Left lobe of liver (tissue), 2 donors: ENCODE measurements at regions not wholly inside any gene's neighbourhood (a gene's known extent, or its start where the extent isn't known, plus 50 kb on each side); places are given as distances from the start of the nearest gene placed in this dataset.

Experiments
- ATAC-seq: fragments of 200-7000 bp; cut with Tn5 transposase; one replicate; pipeline ENCODE4 v1.9.1; 2020; ENCODE audit warnings: mild to moderate bottlenecking, moderate library complexity
- DNase-seq: peaks from one replicate; pipeline ENCODE4 v3.0.0-alpha.2; 2020; ENCODE audit warnings: low spot score
- donor health status: DM: no; HTN: no; CAD: no; lungs with moderate emphysema.
- donor health status: DM: no; HTN: yes; CAD: no.

DNA sequence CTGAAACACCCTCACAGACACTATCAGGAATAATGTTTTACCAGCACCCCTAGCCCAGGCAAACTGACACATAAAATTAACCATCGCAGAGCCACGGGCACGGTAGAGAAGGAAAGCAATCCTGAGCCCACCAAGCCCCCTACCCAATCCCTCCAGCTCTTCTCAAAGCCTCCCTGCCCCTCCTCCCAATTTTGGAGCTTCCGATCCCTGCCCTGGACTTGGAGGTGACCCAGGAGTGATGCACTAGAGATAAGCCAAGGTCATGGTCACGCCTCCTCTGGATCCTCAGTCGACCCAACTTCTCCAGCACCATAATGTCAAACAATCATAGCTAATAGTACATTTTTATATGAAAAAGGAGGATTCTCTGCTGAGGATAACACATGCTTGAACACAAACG lies 188.7 kb upstream of the NSMCE3 start:
- ATAC-seq: no peak
- no peak for DNase-seq

DNA sequence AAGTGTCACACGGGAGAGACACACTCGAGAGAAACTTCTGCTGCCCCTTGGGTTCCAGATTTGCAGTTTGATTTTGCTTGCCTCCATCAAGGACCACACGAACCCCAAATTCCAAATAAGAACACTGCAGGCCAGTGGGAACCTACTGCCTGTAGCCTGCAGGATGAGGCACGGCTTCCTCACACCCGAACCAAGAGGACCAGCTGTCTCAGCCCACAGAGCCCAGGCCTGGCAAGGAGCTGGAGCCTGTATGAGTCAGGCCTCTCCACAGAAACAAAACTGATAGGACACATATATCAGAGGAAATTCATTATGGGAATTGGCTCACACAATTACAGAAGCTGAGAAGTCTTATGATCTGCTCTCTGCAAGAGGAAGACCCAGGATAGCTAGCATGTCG lies 188.1 kb upstream of the NSMCE3 start:
- ATAC-seq (no peak), DNase-seq (no peak)

DNA sequence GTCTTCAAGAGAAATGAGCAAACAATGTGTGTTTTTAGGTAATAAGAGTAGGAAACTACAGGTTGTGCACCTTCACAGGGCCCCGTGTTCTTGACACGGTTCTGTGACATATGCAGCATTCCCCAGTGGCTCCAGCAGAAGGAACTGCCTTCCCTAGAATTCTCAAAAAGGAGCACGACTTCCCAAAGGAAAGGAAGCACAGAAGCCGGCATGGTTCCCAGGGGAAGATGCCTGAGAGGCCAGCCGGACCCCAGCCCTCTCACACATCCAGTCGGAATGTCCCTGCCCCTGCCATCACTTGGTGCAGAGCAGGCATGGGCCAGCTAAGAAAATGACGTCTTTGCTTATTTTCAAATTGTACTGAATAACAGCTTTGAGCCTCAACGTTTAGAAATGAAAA lies 187.3 kb upstream of the NSMCE3 start:
- no peak for DNase-seq
- no peak for ATAC-seq

DNA sequence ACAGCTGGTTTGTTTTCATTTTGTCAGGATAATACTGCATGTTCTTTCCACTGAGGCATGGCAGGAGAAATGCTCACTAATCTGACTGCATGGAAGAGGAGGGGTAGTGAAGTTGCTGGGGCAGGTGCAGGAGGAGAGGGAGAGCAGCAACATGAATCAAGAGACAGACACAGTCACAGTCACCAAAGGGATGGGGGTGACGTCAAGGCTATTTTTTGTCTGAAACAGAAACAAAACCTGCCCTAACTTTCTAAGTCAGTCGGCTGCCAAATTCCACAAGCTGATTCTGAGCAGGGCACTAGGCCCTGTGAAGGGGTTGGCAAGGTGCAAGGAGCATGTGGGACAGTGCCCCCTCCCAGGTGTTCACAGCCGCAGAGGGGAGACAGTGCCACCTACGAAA lies 186.6 kb upstream of the NSMCE3 start:
- ATAC-seq: no peak
- no peak for DNase-seq

DNA sequence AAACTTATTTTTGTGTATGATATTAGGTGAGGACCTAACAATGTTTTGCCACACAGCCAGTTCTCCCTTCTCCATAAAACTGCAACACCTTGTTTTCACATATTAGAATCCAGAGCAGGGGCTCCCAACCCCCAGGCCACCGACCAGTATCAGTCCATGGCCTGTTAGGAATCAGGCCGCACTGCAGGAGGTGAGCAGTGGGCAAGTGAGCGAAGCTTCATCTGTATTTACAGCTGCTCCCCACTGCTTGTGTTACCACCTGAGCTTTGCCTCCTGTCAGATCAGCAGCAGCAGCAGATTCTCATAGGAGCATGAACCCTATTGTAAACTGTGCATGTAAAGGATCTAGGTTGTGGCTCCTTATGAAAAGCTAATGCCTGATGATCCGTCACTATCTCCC lies 185.9 kb upstream of the NSMCE3 start:
- ATAC-seq (no peak), DNase-seq (no peak)

DNA sequence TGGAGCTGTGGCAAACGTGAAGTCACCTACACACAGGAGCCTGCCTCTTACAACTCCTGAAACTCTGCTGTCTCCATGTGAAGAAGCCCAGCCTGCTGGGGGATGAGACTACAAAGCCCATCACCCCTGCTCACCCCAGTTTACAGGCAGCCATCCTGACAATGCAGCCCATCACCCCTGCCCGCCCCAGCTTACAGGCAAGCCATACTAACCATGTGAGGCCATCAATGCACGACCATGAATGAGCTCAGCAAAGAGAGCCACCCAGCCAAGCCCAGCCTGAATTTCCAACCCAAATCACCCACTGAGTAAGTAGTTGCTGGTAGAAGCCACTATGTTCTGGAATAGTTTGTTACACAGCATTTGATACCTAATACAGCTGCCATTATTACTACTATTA lies 185.4 kb upstream of the NSMCE3 start:
- DNase-seq (no peak), ATAC-seq (no peak)

DNA sequence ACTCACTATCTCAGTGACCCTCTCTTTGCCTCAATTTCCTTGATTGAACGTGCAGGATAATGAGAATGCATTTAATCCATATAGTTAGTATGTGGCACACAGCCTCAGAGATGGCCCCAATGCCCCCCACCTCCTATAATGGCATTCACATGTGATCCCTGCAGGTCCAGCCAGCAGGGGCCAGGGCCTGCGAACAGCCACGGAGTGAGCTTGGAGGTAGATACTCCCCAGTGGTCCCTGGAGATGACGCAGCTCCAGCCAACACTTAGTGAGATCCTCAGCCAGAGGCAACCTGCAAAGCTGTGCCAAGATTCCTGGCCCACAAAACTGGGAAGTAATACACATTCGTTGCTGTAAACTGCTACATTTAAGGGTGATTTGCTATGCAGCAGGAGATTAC lies 184.9 kb upstream of the NSMCE3 start:
- ATAC-seq: no peak
- no peak for DNase-seq

DNA sequence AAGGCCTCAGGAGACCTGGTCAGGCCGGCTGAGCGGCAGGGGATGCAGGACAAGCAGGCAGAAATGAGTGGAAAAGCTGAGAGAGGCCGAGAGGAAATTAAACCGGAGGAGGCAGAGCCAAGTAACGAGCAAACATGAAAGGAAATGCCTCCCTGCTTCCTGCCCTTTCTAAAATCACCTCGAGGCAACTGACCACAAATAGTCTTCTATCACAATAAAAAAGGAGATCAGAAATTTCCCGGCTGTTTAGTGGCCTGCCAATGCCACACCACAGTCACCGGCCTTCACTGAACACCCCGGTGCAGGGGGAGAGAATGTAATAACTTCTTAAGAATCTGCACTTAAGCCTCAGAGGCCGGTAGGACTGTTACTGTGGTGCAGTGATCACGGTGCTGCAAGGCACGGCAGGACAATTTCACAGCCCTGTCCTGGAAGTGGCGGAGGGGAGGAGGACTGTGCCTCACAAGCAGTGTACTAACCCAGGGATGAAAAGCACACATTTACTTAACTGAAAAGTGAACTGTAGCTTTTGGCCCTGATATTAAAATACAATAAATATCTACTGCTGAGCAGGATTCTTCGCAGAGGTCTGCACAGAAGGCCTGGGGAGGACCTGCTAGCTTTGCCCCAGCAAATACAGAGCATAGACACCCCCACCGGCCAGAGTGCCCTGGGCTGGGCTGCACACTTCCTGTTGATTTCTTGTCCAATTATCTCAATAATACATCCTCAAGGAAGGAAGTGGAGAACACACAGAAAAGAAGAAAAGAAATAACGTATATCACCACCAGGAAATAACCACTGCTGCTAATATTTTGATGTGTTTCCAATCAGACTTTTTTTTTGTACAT lies 183.5 kb upstream of the NSMCE3 start:
- ATAC-seq: peak; percentile 12
- DNase-seq: no peak

DNA sequence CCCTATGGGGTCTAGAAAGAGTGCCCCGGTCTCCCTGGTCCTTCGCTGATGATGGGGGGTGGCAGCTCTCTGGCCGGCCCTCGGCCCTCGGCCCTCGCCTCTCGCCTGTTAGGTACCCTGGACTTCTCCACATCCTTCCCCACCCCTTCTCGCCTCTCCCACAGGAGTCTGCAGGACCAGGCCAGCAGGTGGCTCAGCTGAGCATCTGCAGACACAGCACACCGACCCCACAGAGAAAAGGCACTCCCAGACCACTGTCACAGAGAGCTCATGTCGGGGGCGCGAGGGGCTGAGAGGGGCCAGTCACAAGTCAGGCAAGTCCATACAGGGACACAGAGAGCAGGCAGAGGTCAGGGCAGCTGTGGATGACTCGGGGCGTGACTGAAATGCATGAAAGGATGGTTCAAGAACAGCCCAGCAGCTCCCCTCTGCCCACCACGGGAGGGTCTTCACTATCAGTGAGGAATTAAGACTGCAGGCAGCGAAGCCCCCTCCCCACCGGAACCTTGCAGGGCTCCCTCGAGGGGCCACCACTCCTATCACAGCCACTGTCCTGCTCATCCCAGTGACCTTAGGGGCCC lies 181.7 kb upstream of the NSMCE3 start:
- ATAC-seq (peak; percentile 30), DNase-seq (no peak)

DNA sequence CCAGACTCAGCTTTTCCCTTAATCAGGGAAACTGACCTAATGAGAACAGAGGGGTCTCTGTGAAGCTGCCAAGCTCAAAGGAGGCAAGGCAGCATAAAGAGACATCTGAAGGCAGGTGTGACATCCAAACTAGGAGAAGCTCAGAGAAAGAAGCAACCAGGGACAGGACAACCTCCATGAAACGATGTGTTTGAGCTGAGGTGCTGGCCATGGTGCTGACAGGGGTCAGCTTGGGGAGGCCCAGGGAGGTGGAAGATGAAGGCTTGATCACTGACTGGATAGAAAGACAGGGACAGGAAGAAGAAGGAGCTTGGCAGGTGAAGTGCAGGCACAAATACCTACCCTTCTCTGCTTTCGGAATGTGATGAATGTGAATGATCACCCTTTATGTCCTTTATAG lies 179.5 kb upstream of the NSMCE3 start:
- no peak for DNase-seq
- ATAC-seq: no peak

DNA sequence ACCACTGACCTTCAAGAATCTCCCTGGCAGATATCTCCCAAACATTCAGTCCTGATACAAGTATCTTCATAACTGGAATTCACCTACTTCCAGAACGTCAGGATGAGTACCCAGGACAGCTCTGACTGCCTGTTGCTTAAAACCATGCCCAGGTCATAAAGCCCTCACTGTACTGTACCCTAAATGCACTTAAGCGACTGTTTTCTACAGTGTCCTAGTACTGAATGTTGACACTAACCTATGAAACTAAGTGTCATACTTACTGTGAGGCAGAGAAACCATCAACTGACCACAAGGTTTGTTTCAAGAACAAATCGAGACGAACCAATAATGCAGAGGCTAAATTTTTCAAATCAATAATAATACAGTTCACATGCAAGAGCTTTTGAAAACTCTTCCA lies 178.7 kb upstream of the NSMCE3 start:
- DNase-seq (no peak), ATAC-seq (no peak)

DNA sequence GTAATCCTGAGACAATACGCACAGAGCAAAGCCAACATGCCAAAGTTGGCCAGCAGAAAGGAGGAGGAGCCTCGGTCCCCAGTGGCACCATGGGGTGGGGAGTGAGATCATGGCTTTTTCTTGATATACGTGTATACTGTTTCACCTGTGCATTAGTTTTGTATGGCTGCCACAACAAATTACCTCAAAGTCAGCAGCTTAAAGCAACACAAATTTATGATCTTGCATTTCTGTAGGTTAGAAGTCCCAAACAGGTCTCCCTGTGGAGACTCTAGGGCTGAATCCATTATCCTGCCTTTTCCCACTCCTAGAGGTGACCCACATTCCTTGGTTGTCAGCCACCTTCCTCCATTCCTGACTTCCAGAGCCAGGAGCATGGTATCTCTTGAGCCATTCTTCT lies 176.9 kb upstream of the NSMCE3 start:
- no peak for DNase-seq
- ATAC-seq: no peak

DNA sequence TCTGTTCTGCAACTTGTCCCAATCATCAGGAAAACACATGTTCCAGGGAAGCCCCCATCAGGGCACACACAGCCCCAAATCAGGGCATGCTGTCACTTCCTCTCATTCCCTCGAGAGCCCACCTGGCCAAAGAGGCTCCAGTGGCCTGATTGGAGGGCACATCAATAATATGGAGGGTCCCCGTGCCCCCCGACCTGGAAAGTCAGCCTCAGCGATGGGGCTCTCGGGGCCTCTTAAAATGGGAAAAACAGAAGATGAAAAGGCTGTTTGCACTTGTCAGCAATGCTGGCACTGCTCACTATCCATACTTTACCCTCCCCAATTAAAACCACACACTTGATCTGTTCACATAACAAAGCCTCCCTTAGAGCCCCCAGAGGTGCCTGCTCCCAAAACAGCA lies 172.9 kb upstream of the NSMCE3 start:
- ATAC-seq: no peak
- no peak for DNase-seq

DNA sequence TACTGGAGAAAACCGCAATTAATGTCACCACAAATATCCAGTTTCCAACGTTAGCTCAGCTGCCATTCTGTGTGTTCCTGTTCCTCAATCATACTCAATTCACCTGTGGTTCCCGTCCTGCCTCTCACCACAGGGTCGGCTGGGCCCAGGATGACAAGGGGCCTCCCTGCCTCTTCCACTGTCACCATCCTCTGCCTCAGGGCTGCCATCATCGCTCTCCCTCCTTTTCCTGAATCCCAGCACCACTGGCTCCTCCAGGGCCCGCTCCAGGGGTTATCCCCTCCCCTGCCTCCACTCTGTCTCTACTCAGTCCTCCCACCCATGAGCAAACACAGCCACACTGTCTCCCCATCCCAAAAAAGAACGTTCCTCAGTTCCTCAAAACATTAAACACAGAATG lies 170.9 kb upstream of the NSMCE3 start:
- ATAC-seq (no peak), DNase-seq (peak; percentile 11)

DNA sequence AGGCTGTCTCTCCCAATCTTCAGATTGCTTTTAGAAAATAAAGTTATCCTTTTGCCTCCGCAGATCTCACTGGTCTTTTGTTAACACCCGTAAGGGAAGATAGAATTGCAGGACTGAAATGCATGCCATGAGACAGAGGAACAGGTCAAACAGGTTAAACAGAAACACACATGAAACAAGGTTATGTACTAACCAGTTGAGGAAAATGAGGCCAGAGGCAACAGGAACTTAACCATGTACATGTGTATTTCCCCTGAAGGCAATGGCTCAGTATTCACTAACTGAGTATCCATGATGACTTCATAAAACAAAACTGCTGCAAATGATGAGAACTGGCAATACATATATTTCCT lies 169.1 kb upstream of the NSMCE3 start:
- DNase-seq (no peak), ATAC-seq (no peak)

DNA sequence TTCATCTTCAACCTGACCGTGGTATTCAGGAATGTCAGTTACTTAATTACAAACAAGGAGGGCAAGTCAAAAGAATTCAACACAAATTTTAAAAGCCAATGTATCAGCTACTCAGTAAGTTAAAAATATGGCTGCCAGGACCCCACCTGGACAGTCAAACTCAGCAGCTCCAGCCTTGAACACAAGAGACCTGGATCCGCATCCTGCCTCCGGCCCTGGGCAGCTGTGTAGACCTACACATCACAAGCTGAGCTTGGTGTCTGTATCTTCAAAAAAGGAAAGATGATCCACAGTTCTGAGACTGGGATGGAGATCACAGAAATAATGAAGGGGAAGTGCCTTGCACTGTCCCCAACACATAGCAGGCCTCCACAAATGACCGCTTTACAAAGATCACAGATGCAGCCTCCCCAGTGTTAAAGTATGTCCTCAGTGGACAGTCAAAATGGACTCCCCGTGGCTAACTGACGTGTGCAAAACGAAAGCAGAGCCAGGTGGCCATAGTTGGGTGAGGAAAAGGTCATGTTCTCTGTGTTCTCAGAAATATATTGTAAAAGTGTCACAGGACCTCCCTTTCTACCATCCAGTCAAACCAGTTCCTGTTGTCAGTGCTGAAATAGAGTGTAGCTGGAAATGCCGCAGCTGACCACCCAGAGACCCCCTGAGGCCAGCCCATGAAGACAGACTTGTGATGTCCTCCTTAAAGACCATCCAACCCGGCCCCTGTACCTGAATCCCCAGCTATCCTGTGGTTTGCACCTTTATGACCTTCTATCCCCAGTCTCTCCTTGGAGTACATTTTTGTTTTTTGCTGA lies 168.5 kb upstream of the NSMCE3 start:
- ATAC-seq: no peak

DNA sequence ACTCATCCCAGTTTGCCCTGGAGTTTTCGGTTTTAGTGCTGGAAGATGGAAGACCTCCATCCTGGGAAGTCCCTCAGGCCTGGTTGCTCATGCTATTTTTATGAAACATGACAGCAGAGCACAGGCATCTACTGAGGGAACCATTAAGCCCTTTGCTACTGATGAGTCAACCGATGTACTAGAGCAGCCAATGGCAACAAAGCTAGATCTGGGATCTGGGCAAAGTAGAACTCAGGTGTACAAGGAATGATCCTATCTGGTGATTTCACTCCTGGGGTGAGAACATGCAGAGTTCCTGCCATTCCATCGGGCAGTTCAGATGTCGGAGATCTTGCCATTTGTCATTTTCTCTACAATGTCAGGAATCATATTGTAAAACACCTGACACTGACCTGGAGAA lies 166.2 kb upstream of the NSMCE3 start:
- DNase-seq (peak; percentile 4), ATAC-seq (no peak)

More for the DNA sequence above, 168.5 kb upstream of the NSMCE3 start:
- peak; percentile 30 for DNase-seq

DNA sequence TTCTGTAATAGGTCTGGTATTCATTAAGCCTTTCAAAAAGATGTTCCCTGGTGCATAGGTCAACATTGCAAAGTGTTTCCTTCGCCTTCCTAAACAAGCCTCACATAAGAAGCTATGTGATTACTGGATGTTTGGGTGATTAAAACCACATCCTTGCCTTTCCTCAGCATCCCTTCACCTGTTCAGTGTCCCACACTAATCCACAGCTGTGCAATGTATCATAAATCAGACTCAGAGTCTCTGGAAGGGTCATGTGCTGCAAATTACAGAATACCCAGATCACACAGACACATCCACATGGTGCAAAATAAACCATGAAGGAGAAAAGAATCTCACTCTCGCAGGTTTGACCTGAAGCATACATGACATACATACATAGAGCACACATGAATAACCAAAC lies 164.7 kb upstream of the NSMCE3 start:
- DNase-seq (no peak), ATAC-seq (no peak)

DNA sequence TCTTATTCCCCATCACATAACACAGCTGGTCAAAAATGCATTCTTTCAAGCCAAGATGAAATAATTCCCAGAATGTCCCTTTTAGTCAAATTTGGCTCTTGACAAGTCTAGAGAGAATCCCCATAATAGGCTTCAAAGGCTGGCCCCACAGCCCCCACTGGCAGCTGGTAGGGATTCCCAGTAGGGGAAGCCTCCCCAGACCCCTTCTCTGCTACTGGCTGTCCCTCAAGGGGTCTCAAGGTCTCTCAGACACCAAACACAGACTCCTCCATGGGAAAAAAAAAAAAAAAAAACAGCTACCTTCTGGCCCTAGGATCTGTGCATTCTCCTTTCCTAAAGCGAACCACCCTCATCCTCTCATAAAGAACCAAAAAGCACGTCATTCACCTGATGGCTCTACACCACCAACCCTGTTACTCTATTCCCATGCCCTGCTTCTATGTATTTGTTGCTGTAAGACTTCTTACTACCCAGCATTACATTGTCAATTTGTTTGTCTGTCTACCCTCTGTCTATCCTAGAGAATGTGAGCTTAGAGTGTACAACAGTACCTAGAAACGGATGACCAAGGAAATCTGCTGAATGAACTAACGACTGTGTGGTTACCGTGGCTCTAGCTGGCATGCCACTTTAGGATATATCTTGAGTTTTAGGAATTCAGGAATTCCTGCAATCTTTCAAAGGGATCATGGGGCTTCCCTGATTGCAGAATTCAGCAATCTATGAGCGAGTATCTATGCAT lies 164.1 kb upstream of the NSMCE3 start:
- ATAC-seq: no peak
- DNase-seq: peak; percentile 7

DNA sequence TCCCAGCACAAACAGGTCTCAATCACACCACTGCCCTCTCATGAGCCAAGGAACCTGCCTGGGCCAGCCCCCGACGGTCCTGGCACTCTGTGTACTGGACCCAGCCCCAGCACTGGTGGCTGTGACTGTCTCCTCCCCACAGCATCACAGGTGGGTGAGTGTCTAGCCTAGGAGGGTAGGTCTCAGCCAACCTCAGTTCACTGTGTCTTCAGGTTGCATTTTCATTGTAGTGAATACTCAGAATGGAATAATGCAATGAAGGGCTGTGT lies 163.4 kb upstream of the NSMCE3 start:
- ATAC-seq: no peak
- peak; percentile 16 for DNase-seq

DNA sequence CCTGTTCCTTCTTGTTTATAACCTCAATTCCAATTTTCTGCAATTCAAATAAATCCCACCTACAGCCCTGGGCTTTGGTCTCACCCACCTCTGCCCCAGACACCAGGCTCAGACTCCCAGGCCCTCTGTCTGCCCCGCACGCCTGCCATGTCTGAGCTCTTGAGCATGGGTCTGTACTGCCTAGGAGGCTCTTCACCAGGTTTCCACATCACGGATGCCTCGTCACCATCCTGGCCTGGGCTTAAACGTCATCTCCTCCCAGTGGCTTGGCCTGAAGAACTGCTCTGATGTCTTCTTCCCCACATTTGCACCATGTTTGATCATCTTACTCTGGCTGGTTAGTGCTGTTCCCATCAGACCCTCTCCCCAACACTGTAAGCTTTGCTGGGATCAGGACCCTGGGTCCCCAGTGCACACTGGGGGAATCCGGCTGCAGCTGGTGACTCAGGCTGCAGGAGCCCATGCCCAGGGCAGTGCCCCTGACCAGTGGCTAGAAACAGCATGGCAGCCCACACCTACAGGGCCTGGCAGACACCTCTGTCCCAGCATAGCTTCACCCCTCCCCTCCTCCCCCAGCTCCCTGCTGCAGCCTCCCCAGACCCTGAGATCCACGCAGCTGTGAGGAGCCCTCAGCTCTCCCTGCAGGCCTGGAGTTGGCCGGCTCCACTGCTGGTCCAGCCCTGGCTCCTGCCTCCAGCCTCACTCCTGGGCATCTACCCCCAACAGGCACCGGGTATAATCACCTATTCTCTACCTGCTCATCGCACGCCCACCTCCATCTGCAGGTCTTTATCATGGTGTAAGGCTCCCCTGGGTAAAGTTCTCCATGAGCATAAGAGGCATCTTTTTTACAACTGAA lies 162.8 kb upstream of the NSMCE3 start:
- DNase-seq (no peak), ATAC-seq (no peak)
